ENCODE measurements at regions not wholly inside any gene's neighbourhood (a gene's known extent, or its start where the extent isn't known, plus 50 kb on each side); places are given as distances from the start of the nearest gene placed in this dataset.

- no peak for TF ChIP-seq POLR2A (IDR thresholded peaks at IDR 0.05; ENCODE audit: control extremely low read depth in 1 of 2, low read depth in 2 of 2, low read length in 2 of 2)
- no peak for TF ChIP-seq EP300 (IDR thresholded peaks at IDR 0.05; ENCODE audit: borderline replicate concordance in 1 of 2, low read depth in 2 of 2, low read length in 2 of 2)
- no peak for TF ChIP-seq NRF1 (IDR thresholded peaks at IDR 0.05; ENCODE audit: low read depth, low read length)
Observed at GRCh38 chr4:184292877-184293276, 75.2 kb upstream of the ENPP6 start.
